OCI-LY7 (cell line): ENCODE measurements at regions not wholly inside any gene's neighbourhood (a gene's known extent, or its start where the extent isn't known, plus 50 kb on each side); places are given as distances from the start of the nearest gene placed in this dataset.

Experiments
- EZH2phosphoT487 ChIP-seq: fragments of 200-600 bp; sonication (generic); IDR thresholded peaks from 2 replicates; pipeline ENCODE4 v1.6.1; 2018; ENCODE audit warnings: low read depth, borderline replicate concordance, mild to moderate bottlenecking, mixed run types, antibody characterized with exemption, low read length, moderate library complexity, mixed read lengths
- TF ChIP-seq, protein P1 (sequence below): fragments of 200-600 bp; sonication (generic); conservative IDR thresholded peaks from 2 replicates; pipeline ENCODE4 v1.5.1; 2014; ENCODE audit warnings: mild to moderate bottlenecking, antibody characterized with exemption, low read length, moderate library complexity, mixed read lengths

DNA sequence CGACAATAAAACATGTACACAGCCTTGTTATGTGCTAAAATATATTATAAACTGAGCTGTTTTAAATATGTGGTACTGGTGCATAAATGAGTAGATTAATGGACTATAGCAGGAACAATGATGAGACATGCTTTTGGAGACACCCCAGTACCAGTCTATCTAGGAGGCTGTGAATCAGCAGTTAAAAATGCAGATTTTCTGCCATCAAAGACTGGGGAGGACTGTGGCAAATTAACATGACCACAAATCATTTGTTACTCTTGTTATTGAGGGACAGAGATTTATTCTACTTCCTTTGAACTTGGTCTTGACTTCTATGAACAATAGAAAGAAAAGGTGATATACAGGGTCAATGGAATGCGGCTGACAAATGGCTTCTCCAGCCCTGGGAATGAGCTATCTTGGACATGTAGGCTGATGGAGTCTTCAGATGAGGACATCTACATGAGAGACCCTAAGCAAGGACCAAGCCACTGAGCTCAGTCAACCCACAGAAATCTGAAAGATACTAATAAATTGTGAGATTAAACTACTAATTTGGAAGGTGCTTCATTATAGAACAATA lies 551.7 kb upstream of the GJE1 start:
- TF ChIP-seq, protein P1, sequence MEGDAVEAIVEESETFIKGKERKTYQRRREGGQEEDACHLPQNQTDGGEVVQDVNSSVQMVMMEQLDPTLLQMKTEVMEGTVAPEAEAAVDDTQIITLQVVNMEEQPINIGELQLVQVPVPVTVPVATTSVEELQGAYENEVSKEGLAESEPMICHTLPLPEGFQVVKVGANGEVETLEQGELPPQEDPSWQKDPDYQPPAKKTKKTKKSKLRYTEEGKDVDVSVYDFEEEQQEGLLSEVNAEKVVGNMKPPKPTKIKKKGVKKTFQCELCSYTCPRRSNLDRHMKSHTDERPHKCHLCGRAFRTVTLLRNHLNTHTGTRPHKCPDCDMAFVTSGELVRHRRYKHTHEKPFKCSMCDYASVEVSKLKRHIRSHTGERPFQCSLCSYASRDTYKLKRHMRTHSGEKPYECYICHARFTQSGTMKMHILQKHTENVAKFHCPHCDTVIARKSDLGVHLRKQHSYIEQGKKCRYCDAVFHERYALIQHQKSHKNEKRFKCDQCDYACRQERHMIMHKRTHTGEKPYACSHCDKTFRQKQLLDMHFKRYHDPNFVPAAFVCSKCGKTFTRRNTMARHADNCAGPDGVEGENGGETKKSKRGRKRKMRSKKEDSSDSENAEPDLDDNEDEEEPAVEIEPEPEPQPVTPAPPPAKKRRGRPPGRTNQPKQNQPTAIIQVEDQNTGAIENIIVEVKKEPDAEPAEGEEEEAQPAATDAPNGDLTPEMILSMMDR: no peak
- no peak for TF ChIP-seq EZH2phosphoT487
